Gastroesophageal sphincter (tissue), 4 donors: ENCODE measurements at regions not wholly inside any gene's neighbourhood (a gene's known extent, or its start where the extent isn't known, plus 50 kb on each side); places are given as distances from the start of the nearest gene placed in this dataset.
"Not testable (repeated sequence)": the region's sequence is repeated elsewhere in the genome, so short reads cannot be mapped to it uniquely, and the experiment has no call there.

ENCODE experiments used
- ATAC-seq: fragments of 150-250 bp; one replicate; pipeline ENCODE4 v1.9.1; 2016; ENCODE audit warnings: mild to moderate bottlenecking, moderate library complexity
- H3K27ac ChIP-seq, 4 donors: fragments of 200-600 bp; sonication (generic) in 3 of 4; 1 replicate in 3 of 4; 2 replicates in 1 of 4; pipeline ENCODE4 v1.5.1; 2016 to 2019
- H3K27me3 ChIP-seq: fragments of 200-600 bp; sonication (generic); one replicate; pipeline ENCODE4 v1.5.1; 2019
- H3K36me3 ChIP-seq, 2 donors: fragments of 200-600 bp; sonication (generic); one replicate each; pipeline ENCODE4 v1.5.1; 2019; ENCODE audit warnings: control low read depth in 1 of 2
- H3K4me1 ChIP-seq, 3 donors: fragments of 200-600 bp; sonication (generic); 1 replicate in 2 of 3; 2 replicates in 1 of 3; pipeline ENCODE4 v1.5.1; 2016 to 2019; ENCODE audit warnings: control low read depth in 2 of 3
- H3K4me3 ChIP-seq, 2 donors: fragments of 200-600 bp; sonication (generic); one replicate each; pipeline ENCODE4 v1.5.1; 2019; ENCODE audit warnings: mild to moderate bottlenecking in 1 of 2, moderate library complexity in 1 of 2
- H3K9me3 ChIP-seq, 3 donors: fragments of 200-600 bp; sonication (generic); one replicate each; pipeline ENCODE4 v1.5.1; 2017 to 2019; ENCODE audit warnings: control low read depth in 2 of 3
- EP300 ChIP-seq: sonication (generic); formaldehyde crosslinking; IDR thresholded peaks from one replicate; pipeline ENCODE4 v1.6.1; 2017; ENCODE audit warnings: antibody characterized with exemption, mild to moderate bottlenecking
- POLR2A ChIP-seq, 2 donors: fragments of 450-650 bp; IDR thresholded peaks; one replicate each; pipeline ENCODE4 v1.6.1; 2017; ENCODE audit warnings: antibody characterized with exemption in 2 of 2, mild to moderate bottlenecking in 2 of 2, moderate library complexity in 1 of 2
- POLR2AphosphoS5 ChIP-seq: sonication (generic); formaldehyde crosslinking; IDR thresholded peaks from one replicate; pipeline ENCODE4 v1.6.1; 2017; ENCODE audit warnings: antibody characterized with exemption
- WGBS, 2 donors: methylation state at CpG; one replicate each; pipeline ENCODE4 v1.1.5; 2018; ENCODE audit warnings: low coverage in 1 of 2; 5-methylcytosine and 5-hydroxymethylcytosine counted together
- TF ChIP-seq, protein P1 (sequence below), 4 experiments: fragments of 200-600 bp in 2 of 4; fragments of 450-650 bp in 2 of 4; sonication (generic) in 1 of 4; IDR thresholded peaks; one replicate each; pipeline ENCODE4 v1.5.1; 2017 to 2019; ENCODE audit warnings: antibody characterized with exemption in 4 of 4, mild to moderate bottlenecking in 2 of 4, moderate library complexity in 2 of 4

DNA sequence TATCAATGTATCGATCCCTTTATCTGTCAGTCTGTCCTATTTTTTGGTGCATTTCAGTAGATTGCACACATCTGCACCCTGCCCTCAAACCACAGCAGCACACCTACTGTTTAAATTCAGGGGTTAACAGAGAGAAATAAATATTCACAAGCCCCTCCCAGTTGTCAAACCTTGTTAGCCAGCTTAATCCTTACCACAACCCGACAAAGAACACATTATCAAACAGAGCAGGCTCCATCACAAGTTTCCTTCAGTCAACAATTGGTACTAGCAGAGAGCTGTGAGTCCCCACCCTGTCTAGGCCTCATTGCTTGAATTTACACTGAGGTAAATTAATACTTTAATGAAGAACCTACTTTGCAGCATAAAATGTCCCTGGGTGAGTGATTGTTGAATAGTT, 249.8 kb downstream of the FNDC1 start:
- H3K9me3 ChIP-seq, result peaks cover 0 to 23% (median 0%) of the 10 kb centered on the region in 3 donors
- H3K4me3 ChIP-seq, result no peak overlapping the region
- no peak for ATAC-seq
- TF ChIP-seq POLR2AphosphoS5, result no peak
- TF ChIP-seq, protein P1, sequence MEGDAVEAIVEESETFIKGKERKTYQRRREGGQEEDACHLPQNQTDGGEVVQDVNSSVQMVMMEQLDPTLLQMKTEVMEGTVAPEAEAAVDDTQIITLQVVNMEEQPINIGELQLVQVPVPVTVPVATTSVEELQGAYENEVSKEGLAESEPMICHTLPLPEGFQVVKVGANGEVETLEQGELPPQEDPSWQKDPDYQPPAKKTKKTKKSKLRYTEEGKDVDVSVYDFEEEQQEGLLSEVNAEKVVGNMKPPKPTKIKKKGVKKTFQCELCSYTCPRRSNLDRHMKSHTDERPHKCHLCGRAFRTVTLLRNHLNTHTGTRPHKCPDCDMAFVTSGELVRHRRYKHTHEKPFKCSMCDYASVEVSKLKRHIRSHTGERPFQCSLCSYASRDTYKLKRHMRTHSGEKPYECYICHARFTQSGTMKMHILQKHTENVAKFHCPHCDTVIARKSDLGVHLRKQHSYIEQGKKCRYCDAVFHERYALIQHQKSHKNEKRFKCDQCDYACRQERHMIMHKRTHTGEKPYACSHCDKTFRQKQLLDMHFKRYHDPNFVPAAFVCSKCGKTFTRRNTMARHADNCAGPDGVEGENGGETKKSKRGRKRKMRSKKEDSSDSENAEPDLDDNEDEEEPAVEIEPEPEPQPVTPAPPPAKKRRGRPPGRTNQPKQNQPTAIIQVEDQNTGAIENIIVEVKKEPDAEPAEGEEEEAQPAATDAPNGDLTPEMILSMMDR (IDR thresholded peaks at IDR 0.05), result no peak
- TF ChIP-seq EP300, result no peak
- TF ChIP-seq POLR2A (IDR thresholded peaks at IDR 0.05), result no peak
- H3K27me3 ChIP-seq, result no peaks in the 10 kb centered on the region
- WGBS, 2 donors, result 56 to 64% methylated on average over 2 of the region's 2 CpGs
- H3K4me1 ChIP-seq, result peaks cover 0 to 3% (median 0%) of the 10 kb centered on the region in 3 donors
- H3K36me3 ChIP-seq, result no peaks in the 10 kb centered on the region
- no peak overlapping the region for H3K27ac ChIP-seq

DNA sequence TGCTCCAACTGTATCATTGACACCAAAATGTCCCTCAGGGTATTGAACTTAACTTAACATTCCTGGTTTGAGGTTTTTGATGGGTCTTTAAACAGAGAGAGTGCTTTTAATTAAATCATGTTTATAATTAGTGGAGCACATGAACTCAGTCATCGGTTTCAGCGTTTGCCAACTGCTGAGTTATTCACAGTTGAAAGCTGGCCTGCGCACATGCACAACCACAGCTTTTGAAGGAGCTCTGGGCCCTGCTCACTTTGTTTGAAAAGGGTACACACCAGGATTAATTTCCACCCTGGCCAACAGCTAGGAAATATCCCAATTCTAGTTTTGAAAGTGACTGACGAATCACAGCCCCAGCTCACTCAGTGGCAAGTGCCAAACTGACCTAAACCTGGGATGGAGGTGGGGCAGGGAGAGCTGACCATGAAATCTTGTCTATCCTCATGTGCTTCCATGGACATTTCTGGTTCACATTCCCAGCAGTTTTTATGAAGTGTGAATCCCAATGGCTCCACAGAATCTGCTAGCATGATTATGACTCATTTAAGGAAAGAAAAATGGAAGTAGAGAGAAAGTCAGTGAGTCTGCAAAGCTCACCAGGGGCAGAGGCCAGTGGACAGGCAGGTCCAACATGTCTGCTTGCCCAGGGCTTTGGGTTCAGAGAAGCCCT, 247.8 kb downstream of the FNDC1 start:
- WGBS, 2 donors, result 69 to 79% methylated on average over 4 of the region's 4 CpGs
- no peak overlapping the region for H3K4me3 ChIP-seq
- H3K27ac ChIP-seq, result no peak overlapping the region
- no peak for ATAC-seq
- H3K9me3 ChIP-seq, result peaks cover 0 to 23% (median 0%) of the 10 kb centered on the region in 3 donors
- H3K27me3 ChIP-seq, result no peaks in the 10 kb centered on the region
- TF ChIP-seq, protein P1 (IDR thresholded peaks at IDR 0.05), result no peak
- no peak for TF ChIP-seq POLR2A (IDR thresholded peaks at IDR 0.05)
- H3K4me1 ChIP-seq, result peaks cover 0 to 3% (median 0%) of the 10 kb centered on the region in 3 donors
- no peaks in the 10 kb centered on the region for H3K36me3 ChIP-seq

DNA sequence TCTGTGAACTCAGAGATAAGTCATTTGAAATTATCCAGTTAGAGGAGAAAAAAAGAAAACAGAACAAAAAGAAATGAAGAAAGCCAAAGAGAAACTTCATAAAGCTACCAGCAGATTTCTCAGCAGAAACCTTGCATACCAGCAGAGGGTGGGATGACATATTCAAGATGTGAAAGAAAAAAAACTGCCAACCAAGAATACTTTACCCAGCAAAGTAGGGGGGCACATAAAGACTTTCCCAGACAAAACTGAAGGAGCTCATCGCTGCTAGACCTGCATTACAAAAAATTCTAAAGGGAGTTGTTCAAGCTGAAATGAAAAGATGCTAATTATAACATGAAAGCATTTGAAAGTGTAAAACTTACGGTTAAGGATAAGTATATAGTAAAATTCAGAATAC, 246.3 kb downstream of the FNDC1 start:
- H3K36me3 ChIP-seq, result no peaks in the 10 kb centered on the region
- H3K27me3 ChIP-seq, result no peaks in the 10 kb centered on the region
- H3K4me3 ChIP-seq, result no peak overlapping the region
- H3K9me3 ChIP-seq, result peaks cover 0 to 23% (median 0%) of the 10 kb centered on the region in 3 donors
- H3K4me1 ChIP-seq, result peaks cover 0 to 3% (median 0%) of the 10 kb centered on the region in 3 donors
- TF ChIP-seq, protein P1 (IDR thresholded peaks at IDR 0.05), result no peak
- TF ChIP-seq POLR2A (IDR thresholded peaks at IDR 0.05) (no peak), POLR2AphosphoS5 (no peak), EP300 (no peak)
- no peak overlapping the region for H3K27ac ChIP-seq
- 82 to 100% methylated on average over 2 of the region's 2 CpGs for WGBS, 2 donors
- ATAC-seq, result no peak

DNA sequence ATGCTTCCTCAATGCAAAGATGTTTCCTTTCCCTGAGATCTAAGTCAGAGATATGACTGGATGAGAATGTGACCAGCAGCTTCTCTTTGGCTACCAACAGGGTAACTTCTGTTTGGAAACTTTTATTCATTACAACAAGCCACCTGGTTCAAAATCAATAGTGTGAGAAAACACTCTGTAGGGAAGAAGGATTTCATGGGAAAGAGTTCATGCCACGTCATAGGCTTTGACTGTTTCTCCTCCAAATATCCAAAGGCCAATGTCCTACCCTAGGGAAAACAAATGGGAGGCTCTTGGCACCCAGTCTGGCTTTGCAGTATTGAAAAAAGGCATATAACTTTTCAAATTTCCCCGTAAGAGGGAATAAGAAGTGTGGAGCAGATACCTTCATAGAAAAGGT, 245.5 kb downstream of the FNDC1 start:
- H3K36me3 ChIP-seq, result no peaks in the 10 kb centered on the region
- WGBS, 2 donors, result 60 to 69% methylated on average over 1 to 2 of the region's 2 CpGs
- peaks cover 0 to 23% (median 0%) of the 10 kb centered on the region in 3 donors for H3K9me3 ChIP-seq
- H3K4me3 ChIP-seq, result no peak overlapping the region
- no peak overlapping the region for H3K27ac ChIP-seq
- ATAC-seq, result no peak
- TF ChIP-seq EP300 (no peak), POLR2AphosphoS5 (no peak), POLR2A (IDR thresholded peaks at IDR 0.05) (no peak)
- TF ChIP-seq, protein P1 (IDR thresholded peaks at IDR 0.05), result no peak
- no peaks in the 10 kb centered on the region for H3K27me3 ChIP-seq
- H3K4me1 ChIP-seq, result peaks cover 0 to 3% (median 0%) of the 10 kb centered on the region in 3 donors

DNA sequence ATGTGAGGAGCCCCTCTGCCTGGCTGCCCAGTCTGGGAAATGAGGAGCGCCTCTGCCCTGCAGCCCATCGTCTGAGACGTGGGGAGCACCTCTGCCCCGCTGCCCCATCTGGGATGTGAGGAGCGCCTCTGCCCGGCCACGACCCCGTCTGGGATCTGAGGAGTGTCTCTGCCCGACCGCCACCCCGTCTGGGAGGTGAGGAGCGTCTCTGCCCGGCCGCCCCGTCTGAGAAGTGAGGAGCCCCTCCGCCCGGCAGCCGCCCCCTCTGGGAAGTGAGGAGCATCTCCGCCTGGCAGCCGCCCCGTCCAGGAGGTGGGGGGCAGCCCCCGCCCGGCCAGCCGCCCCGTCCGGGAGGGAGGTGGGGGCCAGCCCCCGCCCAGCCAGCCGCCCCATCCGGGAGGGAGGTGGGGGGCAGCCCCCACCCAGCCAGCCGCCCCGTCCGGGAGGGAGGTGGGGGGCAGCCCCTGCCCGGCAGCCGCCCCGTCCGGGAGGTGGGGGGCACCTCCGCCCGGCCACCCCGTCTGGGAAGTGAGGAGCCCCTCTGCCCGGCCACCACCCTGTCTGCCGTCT, 238.1 kb downstream of the FNDC1 start:
- H3K4me1 ChIP-seq, H3K27ac ChIP-seq, H3K4me3 ChIP-seq, H3K36me3 ChIP-seq, ATAC-seq, H3K9me3 ChIP-seq, H3K27me3 ChIP-seq: not testable (repeated sequence)
- WGBS, 2 donors, result no CpG with 5 or more reads among the region's 41 CpGs
